Fibroblast of the aortic adventitia (primary cell): ENCODE measurements at regions not wholly inside any gene's neighbourhood (a gene's known extent, or its start where the extent isn't known, plus 50 kb on each side); places are given as distances from the start of the nearest gene placed in this dataset.

Experiments used
- DNase-seq: peaks from one replicate; pipeline ENCODE4 v3.0.0-alpha.2; 2010; ENCODE audit warnings: low read depth
- H3K4me3 ChIP-seq: 2 replicates; pipeline ENCODE4 v1.5.1; 2011; ENCODE audit warnings: low read depth, mild to moderate bottlenecking, control low read depth, low read length, moderate library complexity
- TF ChIP-seq, protein P1 (sequence below): IDR thresholded peaks from 2 replicates; pipeline ENCODE4 v1.5.1; 2011; ENCODE audit warnings: mild to moderate bottlenecking, low read length, control low read depth, inconsistent platforms; ENCODE audit not compliant: insufficient read depth

DNA sequence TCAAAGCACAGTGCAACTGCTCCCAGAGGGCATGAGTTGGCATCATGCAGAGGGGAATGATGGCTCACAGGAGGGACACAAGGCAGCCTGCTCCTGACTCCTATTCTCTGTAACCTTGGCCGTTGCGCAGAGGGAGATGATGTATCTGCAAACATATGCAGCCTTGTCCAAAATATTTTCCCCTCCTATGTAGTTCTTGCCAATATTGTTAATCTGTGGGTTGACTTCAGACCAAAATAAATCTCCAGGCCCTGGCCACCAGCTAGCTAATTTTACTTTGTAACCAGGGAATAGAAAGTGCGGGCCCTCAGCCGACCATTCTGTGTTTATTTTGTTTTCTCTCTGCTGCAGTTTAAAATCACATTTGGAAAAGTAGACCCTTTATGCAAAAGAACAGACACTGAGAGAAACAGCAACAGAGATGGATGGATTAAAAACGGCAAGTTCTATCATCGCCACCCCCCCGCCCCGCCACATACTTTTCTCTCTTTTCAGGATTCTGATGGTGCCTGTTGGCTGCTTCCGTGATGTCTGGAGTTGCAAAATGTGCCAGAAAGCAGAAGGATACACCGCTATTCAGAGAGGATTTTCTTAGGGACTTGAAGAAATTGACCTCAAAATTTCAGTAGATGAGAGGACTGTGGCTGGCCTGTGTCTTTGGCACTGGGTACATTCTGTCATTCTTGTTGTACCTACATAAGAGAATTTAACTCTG lies 185.3 kb upstream of the BCOR start:
- TF ChIP-seq, protein P1, sequence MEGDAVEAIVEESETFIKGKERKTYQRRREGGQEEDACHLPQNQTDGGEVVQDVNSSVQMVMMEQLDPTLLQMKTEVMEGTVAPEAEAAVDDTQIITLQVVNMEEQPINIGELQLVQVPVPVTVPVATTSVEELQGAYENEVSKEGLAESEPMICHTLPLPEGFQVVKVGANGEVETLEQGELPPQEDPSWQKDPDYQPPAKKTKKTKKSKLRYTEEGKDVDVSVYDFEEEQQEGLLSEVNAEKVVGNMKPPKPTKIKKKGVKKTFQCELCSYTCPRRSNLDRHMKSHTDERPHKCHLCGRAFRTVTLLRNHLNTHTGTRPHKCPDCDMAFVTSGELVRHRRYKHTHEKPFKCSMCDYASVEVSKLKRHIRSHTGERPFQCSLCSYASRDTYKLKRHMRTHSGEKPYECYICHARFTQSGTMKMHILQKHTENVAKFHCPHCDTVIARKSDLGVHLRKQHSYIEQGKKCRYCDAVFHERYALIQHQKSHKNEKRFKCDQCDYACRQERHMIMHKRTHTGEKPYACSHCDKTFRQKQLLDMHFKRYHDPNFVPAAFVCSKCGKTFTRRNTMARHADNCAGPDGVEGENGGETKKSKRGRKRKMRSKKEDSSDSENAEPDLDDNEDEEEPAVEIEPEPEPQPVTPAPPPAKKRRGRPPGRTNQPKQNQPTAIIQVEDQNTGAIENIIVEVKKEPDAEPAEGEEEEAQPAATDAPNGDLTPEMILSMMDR: no peak
- peak; percentile 85 for DNase-seq
- H3K4me3 ChIP-seq: no peak overlapping the region

DNA sequence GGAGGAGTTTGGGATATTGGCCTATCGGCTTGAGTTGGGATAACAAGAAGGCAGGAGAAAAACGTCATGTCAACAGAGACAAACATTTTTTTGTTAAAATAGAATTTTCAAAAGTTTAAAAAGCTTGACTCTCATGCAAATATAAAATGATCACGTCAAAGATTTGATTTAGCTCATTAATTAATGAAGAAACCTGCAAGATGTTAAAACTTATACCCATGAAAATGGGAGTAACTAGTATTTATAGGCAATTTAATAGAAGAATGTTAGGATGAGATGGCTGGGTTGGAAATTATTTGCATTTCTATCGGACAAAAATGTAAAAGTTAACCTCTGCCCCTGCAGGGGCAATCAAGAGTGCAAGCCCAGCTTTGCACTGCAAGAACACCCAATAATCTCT lies 184.6 kb upstream of the BCOR start:
- DNase-seq: no peak
- TF ChIP-seq, protein P1: no peak
- no peak overlapping the region for H3K4me3 ChIP-seq

DNA sequence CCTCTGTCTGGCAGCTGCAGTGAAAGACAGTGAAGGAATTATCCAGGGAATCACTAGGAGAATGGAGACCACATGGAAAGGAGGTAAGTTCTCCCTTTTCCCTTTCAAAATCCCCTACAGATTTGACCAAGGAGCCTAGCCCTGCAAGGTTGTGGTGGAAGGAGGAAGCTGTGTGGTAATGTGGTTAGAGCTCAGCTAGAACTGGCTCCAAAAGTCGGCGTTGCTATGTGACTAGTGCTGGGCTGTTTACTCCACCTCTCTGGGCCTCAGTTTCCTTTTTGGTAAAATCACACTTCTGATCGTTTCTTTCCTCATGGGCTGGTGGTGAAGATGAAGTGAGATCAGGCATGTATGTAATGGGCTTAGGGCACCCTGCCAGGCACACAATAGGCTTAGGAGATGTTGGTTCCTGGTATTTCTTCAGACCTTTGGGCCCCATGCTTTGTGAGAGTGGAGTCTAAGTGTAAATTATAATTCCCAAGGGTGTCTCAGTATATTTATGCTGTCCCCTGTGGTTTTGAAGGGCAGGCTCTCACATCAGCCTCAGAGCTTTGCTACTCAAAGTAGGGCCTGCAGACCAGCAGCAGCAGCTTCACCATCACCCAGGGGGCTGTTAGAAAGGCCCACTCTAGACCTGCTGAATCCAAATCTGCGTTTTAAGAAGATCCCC lies 183.7 kb upstream of the BCOR start:
- no peak for DNase-seq
- H3K4me3 ChIP-seq: no peak overlapping the region
- TF ChIP-seq, protein P1: no peak

DNA sequence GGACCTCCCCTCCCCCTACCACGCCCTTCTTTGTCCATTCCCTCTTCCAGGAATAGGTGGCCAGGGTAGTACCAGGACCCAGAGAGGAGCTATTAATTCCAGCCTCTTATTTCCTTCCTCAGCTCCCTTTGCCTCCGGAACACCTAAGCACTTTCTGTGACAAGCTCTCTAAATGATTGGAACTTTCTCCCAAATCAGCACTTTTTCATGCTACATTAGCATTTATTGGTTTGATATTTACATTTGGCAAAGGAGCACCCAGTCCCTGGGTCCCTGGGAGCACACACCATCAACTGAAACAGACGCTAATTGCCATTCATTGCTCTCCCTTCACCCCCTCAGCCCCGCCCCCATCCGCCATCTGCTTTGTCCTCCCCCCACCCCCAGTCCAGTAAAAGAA lies 182.0 kb upstream of the BCOR start:
- TF ChIP-seq, protein P1: no peak
- H3K4me3 ChIP-seq: no peak overlapping the region
- DNase-seq: no peak

DNA sequence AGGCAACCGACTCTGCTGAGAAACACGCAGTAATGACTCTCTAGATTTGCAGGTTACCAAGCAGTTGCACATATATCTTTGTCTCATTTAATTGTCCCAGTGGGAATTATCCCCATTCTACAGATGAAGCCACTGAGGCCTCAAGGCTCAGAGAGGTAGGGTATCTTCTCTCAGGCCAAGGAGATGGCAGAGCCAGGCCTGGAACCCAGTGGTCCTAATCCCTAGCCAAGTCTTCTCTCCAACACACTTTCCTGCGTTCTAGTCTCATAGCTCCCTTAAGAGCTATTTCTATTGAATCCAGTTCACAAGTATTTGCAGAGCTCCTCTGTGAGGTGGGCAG lies 181.3 kb upstream of the BCOR start:
- TF ChIP-seq, protein P1: no peak
- H3K4me3 ChIP-seq: no peak overlapping the region
- no peak for DNase-seq

DNA sequence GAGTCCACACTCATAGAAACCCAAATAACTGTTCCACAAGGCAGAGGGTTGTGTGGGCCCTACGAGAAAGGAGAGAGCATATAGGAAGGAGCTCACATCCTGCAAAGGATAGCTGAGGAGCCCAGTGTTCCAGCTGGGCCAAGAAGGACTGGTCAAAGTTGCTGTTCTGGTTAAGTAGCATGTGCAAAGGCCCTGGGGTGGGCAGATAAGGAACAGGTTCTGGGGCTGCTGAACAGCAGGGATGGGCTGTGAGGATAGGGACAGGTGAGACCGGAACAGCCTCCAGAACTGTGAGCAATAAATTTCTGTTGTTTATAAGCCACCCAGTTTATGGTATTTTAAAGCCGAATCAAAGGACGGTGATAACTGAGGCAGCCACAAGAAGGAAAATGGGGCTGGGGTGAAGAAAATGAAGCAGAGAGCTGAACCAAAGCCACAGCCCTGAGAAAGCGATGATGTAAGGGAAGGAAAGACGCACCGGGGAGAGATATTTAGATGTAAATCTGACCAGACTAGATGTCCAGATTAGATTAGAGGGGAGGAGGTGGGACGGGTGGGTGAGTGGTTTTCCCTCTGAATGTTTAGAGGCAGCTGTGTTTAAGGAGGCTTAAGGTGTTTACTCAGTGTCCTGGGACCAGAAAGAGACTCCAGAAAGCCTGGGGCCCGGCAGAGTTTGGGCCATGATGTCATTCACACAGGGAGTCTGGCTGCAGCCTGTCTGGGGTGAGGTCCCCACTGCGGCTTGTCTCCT lies 180.8 kb upstream of the BCOR start:
- H3K4me3 ChIP-seq: no peak overlapping the region
- TF ChIP-seq, protein P1: no peak
- peak; percentile 33 for DNase-seq
